ENCODE measurements at regions not wholly inside any gene's neighbourhood (a gene's known extent, or its start where the extent isn't known, plus 50 kb on each side); places are given as distances from the start of the nearest gene placed in this dataset.

DNA sequence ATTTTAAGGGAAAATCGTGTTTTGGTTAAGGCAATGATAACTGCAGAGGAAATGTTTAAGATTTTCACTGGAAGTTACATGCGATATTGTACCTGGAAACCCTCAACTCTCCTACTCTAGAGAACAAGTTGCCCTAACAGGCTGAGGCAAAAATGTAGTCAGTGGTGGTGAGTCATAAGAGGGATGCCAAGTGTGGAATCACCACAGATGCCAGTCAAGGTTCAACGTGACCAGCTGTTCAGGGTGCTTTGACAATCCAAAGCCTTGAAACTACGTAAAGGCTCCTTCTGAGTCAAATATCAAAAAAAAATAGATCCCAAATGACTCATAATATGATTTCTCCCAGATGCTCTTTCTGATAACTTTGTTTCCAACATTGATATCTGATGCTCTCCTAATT is 77.9 kb upstream of the AFF2 start:
- TF ChIP-seq POLR2AphosphoS5 (IDR thresholded peaks at IDR 0.05) (no peak), EP300 (IDR thresholded peaks at IDR 0.05) (no peak), POLR2A (IDR thresholded peaks at IDR 0.05) (no peak)
- TF ChIP-seq, protein P1, sequence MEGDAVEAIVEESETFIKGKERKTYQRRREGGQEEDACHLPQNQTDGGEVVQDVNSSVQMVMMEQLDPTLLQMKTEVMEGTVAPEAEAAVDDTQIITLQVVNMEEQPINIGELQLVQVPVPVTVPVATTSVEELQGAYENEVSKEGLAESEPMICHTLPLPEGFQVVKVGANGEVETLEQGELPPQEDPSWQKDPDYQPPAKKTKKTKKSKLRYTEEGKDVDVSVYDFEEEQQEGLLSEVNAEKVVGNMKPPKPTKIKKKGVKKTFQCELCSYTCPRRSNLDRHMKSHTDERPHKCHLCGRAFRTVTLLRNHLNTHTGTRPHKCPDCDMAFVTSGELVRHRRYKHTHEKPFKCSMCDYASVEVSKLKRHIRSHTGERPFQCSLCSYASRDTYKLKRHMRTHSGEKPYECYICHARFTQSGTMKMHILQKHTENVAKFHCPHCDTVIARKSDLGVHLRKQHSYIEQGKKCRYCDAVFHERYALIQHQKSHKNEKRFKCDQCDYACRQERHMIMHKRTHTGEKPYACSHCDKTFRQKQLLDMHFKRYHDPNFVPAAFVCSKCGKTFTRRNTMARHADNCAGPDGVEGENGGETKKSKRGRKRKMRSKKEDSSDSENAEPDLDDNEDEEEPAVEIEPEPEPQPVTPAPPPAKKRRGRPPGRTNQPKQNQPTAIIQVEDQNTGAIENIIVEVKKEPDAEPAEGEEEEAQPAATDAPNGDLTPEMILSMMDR (IDR thresholded peaks at IDR 0.05): no peak

Data from sigmoid colon (tissue), 4 donors.